ENCODE measurements at regions not wholly inside any gene's neighbourhood (a gene's known extent, or its start where the extent isn't known, plus 50 kb on each side); places are given as distances from the start of the nearest gene placed in this dataset.

DNA sequence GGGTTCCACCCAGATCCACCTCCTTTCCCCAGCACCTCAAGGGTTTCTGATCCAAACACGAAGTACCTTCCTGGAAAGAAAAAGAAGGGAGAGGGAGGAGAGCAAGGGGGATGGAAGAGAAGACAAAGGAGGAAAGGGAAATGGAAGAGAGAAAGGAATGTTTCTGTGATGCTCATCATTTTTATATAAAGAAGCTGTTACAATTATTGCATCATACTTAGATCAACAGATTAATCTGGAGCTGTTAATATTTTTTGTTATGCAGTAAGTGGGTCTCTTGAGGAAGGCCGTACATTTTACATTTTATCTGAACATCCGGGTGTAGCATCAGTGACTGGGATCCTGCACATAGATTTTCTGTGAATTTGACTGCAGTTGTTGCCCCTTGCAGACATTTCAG is 60.6 kb upstream of the NEDD4L start:
- TF ChIP-seq, protein P1, sequence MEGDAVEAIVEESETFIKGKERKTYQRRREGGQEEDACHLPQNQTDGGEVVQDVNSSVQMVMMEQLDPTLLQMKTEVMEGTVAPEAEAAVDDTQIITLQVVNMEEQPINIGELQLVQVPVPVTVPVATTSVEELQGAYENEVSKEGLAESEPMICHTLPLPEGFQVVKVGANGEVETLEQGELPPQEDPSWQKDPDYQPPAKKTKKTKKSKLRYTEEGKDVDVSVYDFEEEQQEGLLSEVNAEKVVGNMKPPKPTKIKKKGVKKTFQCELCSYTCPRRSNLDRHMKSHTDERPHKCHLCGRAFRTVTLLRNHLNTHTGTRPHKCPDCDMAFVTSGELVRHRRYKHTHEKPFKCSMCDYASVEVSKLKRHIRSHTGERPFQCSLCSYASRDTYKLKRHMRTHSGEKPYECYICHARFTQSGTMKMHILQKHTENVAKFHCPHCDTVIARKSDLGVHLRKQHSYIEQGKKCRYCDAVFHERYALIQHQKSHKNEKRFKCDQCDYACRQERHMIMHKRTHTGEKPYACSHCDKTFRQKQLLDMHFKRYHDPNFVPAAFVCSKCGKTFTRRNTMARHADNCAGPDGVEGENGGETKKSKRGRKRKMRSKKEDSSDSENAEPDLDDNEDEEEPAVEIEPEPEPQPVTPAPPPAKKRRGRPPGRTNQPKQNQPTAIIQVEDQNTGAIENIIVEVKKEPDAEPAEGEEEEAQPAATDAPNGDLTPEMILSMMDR (IDR thresholded peaks at IDR 0.05), result no peak
- TF ChIP-seq POLR2A (IDR thresholded peaks at IDR 0.05), result no peak

All from breast epithelium (tissue), 3 donors.